ENCODE measurements at regions not wholly inside any gene's neighbourhood (a gene's known extent, or its start where the extent isn't known, plus 50 kb on each side); places are given as distances from the start of the nearest gene placed in this dataset.

DNA sequence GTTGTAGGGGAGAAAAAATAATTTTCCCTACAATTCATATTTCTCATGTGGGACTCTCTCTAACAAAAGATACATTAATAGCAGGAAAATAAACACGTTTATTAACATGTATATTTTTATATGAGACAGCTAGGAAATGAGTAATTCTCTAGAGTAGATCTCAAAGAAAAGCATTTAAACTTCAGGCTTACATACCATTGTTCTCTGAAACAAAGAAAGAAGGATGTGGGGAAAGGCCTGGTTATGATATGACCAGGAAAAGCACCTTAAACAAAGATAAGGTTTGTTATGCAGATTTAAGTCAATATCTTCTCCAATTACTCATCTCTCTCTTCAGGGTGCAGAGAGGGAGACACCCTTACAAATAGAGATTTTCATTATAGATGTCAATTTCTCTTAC is 131.3 kb downstream of the SLC7A11 start:
- no peaks in the 10 kb centered on the region for H3K27me3 ChIP-seq (ENCODE audit: insufficient read depth, low read depth, low read length)
- no peaks in the 10 kb centered on the region for H3F3A ChIP-seq (ENCODE audit: insufficient read depth, low read length, poor library complexity, severe bottlenecking)

DNA sequence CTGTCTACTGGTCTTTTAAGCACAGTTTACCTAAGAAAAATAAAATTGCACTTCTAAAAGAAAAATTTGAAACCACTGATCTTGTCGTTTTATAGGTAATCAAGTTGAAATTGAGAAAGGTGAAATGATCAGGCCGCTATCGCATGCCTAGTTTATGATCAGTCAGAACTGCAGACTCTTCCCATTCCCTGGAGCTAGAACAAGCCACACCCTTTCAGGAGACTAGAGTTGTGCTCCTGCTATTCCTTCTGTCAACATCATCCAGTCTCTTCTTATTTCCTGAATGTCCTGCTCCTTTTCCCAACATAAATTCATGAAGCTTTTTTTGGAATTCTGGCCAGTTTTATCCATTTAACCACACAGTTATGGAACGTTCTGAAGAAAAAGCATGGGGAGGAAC is 135.1 kb downstream of the SLC7A11 start:
- Histone ChIP-seq H3K27me3 (ENCODE audit: insufficient read depth, low read depth, low read length) (no peaks in the 10 kb centered on the region), H3K36me3 (ENCODE audit: insufficient read depth, low read length) (no peaks in the 10 kb centered on the region), H3F3A (ENCODE audit: insufficient read depth, low read length, poor library complexity, severe bottlenecking) (no peaks in the 10 kb centered on the region), H3K9me2 (ENCODE audit: insufficient read depth, low read length) (no peaks in the 10 kb centered on the region), H3K27ac (ENCODE audit: low read length) (no peak overlapping the region), H3K4me2 (ENCODE audit: low read length) (no peak overlapping the region), H3K9me3 (ENCODE audit: low read length) (no peaks in the 10 kb centered on the region), H4K20me1 (ENCODE audit: insufficient read depth) (no peaks in the 10 kb centered on the region), H3K4me3 (ENCODE audit: low read length) (no peak overlapping the region), H2AFZ (ENCODE audit: low read depth, low read length) (no peak overlapping the region), H3K9ac (ENCODE audit: low read length) (no peak overlapping the region), H3K79me2 (replicated peaks; ENCODE audit: insufficient read depth, low read length) (no peaks in the 10 kb centered on the region)
- TF ChIP-seq SMC3 (conservative IDR thresholded peaks at IDR 0.05; ENCODE audit: poor library complexity) (no peak), POLR2AphosphoS5 (IDR thresholded peaks at IDR 0.05) (no peak), RAD21 (conservative IDR thresholded peaks at IDR 0.05) (no peak), EZH2 (IDR thresholded peaks at IDR 0.05; ENCODE audit: borderline replicate concordance, insufficient read depth, low read length, poor library complexity, severe bottlenecking) (no peak), REST (IDR thresholded peaks at IDR 0.05; ENCODE audit: borderline replicate concordance) (no peak), EP300 (conservative IDR thresholded peaks at IDR 0.05; ENCODE audit: poor library complexity, severe bottlenecking) (no peak), MXI1 (conservative IDR thresholded peaks at IDR 0.05; ENCODE audit: poor library complexity, severe bottlenecking) (no peak), TAF1 (IDR thresholded peaks at IDR 0.05; ENCODE audit: low read depth) (no peak)
- TF ChIP-seq, protein P1, sequence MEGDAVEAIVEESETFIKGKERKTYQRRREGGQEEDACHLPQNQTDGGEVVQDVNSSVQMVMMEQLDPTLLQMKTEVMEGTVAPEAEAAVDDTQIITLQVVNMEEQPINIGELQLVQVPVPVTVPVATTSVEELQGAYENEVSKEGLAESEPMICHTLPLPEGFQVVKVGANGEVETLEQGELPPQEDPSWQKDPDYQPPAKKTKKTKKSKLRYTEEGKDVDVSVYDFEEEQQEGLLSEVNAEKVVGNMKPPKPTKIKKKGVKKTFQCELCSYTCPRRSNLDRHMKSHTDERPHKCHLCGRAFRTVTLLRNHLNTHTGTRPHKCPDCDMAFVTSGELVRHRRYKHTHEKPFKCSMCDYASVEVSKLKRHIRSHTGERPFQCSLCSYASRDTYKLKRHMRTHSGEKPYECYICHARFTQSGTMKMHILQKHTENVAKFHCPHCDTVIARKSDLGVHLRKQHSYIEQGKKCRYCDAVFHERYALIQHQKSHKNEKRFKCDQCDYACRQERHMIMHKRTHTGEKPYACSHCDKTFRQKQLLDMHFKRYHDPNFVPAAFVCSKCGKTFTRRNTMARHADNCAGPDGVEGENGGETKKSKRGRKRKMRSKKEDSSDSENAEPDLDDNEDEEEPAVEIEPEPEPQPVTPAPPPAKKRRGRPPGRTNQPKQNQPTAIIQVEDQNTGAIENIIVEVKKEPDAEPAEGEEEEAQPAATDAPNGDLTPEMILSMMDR (IDR thresholded peaks at IDR 0.05; ENCODE audit: poor library complexity, severe bottlenecking) = no peak

More for the DNA sequence above, 131.3 kb downstream of the SLC7A11 start:
- no peak for TF ChIP-seq POLR2AphosphoS5 (IDR thresholded peaks at IDR 0.05)
- no peak for TF ChIP-seq EP300 (conservative IDR thresholded peaks at IDR 0.05; ENCODE audit: poor library complexity, severe bottlenecking)
- no peak for TF ChIP-seq REST (IDR thresholded peaks at IDR 0.05; ENCODE audit: borderline replicate concordance)
- no peak for TF ChIP-seq RAD21 (conservative IDR thresholded peaks at IDR 0.05)
- TF ChIP-seq TAF1 (IDR thresholded peaks at IDR 0.05; ENCODE audit: low read depth) = no peak
- TF ChIP-seq, protein P1 (IDR thresholded peaks at IDR 0.05; ENCODE audit: poor library complexity, severe bottlenecking) = no peak
- TF ChIP-seq SMC3 (conservative IDR thresholded peaks at IDR 0.05; ENCODE audit: poor library complexity) = no peak
- no peaks in the 10 kb centered on the region for H4K20me1 ChIP-seq (ENCODE audit: insufficient read depth)
- H3K9ac ChIP-seq (ENCODE audit: low read length) = no peak overlapping the region
- H3K9me2 ChIP-seq (ENCODE audit: insufficient read depth, low read length) = no peaks in the 10 kb centered on the region
- no peaks in the 10 kb centered on the region for H3K79me2 ChIP-seq (replicated peaks; ENCODE audit: insufficient read depth, low read length)
- H3K4me2 ChIP-seq (ENCODE audit: low read length) = no peak overlapping the region
- no peaks in the 10 kb centered on the region for H3K36me3 ChIP-seq (ENCODE audit: insufficient read depth, low read length)
- no peak overlapping the region for H3K4me3 ChIP-seq (ENCODE audit: low read length)
- no peak overlapping the region for H3K27ac ChIP-seq (ENCODE audit: low read length)
- H3K9me3 ChIP-seq (ENCODE audit: low read length) = no peaks in the 10 kb centered on the region
- no peak overlapping the region for H2AFZ ChIP-seq (ENCODE audit: low read depth, low read length)
